HG02884 (cell line): ENCODE measurements at regions not wholly inside any gene's neighbourhood (a gene's known extent, or its start where the extent isn't known, plus 50 kb on each side); places are given as distances from the start of the nearest gene placed in this dataset.
"Not testable (repeated sequence)": the region's sequence is repeated elsewhere in the genome, so short reads cannot be mapped to it uniquely, and the experiment has no call there.

ENCODE experiments used
- ATAC-seq: cut with Tn5 transposase; IDR thresholded peaks from one replicate; pipeline ENCODE4 v1.9.1; 2021; ENCODE audit warnings: mild to moderate bottlenecking, moderate library complexity; ENCODE audit not compliant: unreplicated experiment

GRCh38 chr2:195364015-195364965 lies 292.7 kb upstream of the SLC39A10 start:
- no peak for ATAC-seq

DNA sequence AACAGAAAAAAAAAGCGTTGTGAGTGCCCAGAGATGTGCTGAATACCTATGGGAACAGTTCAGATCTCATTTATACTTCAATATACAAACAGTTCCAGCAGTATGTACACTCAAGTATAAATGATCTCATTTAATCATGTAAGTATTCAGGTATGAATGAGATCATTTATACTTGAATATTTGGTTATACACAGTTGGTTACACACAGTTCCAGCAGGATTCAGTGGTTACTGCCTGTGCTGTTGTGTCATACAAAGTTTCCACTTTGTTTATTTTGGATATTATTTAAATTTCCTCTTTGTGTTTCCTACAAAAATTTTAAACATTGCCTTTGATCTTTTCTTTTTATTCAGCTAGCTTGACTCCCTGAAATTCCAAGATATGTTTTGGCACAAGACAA lies 293.5 kb upstream of the SLC39A10 start:
- no peak for ATAC-seq

DNA sequence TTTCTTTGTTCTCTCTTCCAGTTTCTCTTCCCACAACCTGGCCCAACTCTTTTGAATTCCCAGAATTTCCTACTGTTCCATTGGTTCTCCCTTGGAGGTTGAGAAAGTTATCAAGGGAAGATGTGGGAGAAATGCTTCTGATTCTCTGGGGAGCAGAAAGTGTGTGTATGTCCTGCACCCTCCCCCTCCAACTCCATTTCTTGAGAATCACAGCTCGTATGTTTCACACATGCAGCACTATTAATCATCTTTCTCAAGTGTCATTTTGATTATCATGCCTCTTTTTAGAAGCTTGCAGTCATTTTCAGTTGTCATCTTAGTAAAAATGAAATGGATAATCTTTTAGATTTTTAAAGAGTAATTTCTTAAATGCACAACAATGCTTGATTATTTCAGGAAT lies 296.8 kb upstream of the SLC39A10 start:
- no peak for ATAC-seq

- ATAC-seq: no peak
These were observed 297.8 kb upstream of the SLC39A10 start for GRCh38 chr2:195359043-195359735.

DNA sequence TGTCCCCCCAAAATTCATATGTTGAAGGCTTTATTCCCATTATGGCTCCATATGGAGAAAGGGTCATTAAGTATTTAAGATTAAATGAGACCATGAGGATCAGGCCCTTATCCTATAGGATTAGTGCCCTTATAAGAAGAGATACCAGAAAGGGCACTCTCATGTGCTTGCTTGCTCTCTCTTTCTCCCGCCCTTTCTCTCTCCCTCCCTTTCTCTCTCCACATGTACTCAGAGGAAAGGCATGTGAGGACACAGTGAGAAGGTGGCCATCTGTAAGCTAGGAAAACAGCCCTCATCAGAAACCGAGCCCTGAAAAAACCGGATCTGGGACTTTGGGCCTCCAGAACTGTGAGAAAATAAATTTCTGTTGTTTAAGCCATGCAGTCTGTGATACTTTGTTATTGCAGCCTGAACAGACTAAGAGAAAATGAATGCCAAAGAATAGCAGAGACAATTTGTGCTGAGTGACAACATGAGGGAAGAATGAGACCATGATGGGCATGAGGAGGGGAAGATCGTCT lies 300.0 kb upstream of the SLC39A10 start:
- no peak for ATAC-seq

- ATAC-seq: no peak
These were observed 301.0 kb upstream of the SLC39A10 start for GRCh38 chr2:195356026-195356425.

- ATAC-seq: no peak
These were observed 304.4 kb upstream of the SLC39A10 start for GRCh38 chr2:195352581-195352980.

DNA sequence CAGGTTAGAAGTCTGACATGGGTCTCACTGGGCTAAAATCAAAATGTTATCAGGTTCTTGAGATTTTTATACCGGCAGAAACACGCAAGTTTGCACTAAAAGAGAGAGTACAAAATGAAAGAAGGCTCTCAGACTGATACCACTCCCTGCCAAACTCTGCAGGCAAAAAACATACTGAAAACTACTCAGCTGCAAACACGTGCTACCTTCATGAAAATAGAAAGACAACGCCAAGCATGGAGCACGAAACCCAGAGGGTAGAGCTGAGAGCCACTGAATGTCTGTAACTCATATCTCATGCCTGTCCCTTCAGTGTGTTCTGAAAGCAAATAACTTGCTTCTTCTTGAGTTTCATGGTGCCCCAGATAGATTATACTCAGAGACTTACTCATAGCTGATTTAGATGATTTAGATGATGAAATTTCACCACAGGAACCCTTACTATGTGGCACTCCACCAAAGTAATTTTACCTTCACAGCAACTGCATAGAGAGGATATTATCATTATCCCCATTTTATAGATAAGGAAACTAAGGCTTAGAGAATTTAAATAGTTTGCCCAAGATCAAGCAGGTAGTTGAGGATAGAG lies 313.0 kb upstream of the SLC39A10 start:
- no peak for ATAC-seq

- peak; percentile 73 for ATAC-seq
These were observed 313.5 kb upstream of the SLC39A10 start for GRCh38 chr2:195343540-195343939.

GRCh38 chr2:195342061-195342460 lies 315.0 kb upstream of the SLC39A10 start:
- no peak for ATAC-seq

DNA sequence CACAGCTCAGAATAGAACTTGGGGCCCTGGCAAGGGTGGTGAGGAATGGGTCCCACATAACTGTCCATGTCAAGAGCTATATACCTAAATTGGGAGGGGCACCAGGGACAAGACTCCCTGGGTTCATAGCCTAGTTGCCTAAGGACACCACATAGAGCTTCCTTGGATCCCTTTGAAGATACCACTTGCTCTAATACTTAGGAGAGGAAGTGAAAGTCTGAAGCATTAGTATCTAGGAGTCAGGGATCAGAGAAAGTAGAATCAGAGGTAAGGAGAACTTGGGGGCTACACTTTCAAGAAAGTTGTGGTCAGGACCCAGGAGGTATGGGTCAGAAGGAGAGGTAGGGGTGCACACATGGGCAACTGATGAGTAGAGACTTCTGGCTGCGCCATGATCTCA lies 318.2 kb upstream of the SLC39A10 start:
- ATAC-seq: no peak

GRCh38 chr2:195337597-195337996 lies 319.4 kb upstream of the SLC39A10 start:
- no peak for ATAC-seq

DNA sequence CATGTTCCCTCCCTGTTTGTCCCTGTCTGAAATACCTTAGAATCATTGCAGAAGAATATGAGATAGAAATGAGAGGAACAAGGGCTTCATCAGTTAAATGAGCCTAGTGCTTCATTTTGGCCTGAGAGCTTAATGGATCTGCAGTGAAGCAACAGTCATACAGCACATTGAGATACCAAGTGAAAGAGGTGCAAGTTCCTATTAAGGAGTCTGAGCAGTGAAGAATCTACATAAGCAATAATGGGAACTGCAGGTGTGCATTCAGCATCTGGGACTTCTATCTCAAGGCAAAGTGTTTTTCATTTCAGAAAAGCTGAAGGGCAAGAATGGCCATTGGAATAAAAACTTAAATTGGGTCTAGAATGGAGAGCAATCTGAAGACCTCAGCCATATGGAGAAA lies 323.2 kb upstream of the SLC39A10 start:
- ATAC-seq: no peak

GRCh38 chr2:195331966-195332365 lies 325.1 kb upstream of the SLC39A10 start:
- ATAC-seq: no peak

DNA sequence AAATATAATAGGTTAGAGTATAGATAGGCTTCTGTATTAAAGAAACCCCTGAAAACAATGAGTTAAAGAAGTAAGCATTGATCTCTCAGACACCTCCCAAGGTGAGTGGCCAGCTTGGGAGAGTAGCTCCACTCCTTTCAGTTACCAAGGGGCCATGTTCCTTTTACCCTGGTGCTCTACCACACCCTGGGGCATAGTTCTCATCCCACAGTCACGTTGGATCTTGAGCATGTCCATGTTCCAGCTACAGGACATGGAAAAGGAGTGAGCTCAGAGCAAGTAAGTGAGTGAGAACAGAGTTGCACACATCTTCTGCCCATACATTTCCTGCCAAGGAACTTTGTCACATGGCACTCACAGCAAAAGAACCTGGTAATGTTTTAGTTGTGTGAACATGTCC lies 325.9 kb upstream of the SLC39A10 start:
- ATAC-seq: no peak

GRCh38 chr2:195330513-195330956 lies 326.5 kb upstream of the SLC39A10 start:
- ATAC-seq: no peak

DNA sequence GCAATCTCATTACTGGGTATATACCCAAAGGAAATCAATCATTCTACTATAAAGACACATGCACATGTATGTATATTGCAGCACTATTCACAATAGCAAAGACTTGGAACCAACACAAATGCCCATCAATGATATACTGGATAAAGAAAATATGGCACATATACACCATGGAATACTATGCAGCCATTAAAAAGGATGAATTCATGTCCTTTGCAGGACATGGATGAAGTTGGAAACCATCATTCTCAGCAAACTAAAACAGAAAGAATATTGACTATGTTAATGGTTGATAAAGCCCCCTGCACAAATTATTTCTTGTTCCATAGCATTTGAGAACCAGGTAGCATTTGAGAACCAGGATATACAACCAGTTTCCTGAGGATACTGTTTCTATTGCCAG lies 327.2 kb upstream of the SLC39A10 start:
- ATAC-seq: not testable (repeated sequence)

DNA sequence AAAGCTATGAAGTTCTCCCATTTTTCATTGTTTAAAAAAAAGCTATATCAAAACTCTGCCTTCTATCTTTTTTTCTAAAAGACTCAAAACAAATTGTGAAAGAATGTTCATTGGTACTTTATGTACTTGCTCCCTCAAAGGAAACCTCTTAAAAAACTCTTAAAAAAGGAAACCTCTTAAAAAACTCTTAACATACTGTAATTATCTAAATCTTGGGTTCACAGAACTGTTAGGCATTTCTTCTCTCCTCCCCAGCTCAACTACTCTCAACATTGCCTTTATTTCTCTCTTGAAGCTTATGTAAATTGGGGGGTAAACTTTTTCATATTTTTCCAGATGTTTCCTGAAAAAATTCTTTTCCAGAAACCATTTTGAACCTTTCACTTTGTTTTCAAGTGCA lies 330.5 kb upstream of the SLC39A10 start:
- no peak for ATAC-seq

DNA sequence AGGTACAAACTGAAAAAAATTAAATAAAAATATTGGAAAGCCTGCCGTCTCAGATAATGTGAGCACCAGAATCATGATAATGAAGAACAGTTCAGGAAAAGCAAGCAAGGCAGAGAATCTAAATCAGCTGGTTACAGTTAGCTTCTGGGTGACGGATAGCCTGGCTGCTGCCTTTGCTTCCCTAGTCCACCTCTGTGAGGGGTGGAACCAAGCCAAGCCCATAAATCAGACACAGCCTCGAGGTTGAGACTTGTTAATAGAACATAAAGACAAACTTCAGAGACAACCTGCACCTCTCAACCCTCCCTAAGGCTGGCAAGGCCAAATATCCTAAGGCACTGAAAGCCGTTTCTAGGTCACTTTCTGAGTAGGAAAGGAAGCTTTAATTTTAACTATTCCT lies 334.7 kb upstream of the SLC39A10 start:
- ATAC-seq: no peak

DNA sequence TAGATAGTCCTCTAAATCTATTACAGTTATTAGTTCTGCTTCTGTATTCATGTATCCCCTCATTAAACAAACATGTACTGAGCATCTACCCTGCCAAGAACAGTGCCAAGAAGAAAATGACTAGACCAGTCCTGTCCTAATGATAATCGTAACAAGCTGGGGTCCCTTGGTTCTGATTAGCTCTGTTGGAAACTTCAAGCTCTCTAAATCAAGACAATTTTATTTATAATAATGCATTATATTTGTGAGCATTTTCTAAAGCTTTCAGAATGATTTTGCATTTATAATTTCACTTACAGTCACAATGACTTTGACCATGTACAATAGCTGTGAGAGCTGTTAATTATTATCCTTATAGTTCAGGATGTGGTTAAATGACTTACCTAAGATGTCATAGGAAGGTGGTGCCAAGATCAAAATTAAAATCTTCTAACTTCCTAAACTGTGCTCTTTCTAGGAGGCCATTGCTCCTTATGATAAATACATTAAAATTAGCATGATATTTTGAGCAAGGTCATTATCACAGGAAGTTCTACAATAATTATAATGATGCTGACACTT lies 336.5 kb upstream of the SLC39A10 start:
- ATAC-seq: peak; percentile 38
